Breast epithelium (tissue), 3 donors: ENCODE measurements at regions not wholly inside any gene's neighbourhood (a gene's known extent, or its start where the extent isn't known, plus 50 kb on each side); places are given as distances from the start of the nearest gene placed in this dataset.

Experiments
- POLR2A ChIP-seq: fragments of 450-650 bp; IDR thresholded peaks from one replicate; pipeline ENCODE4 v1.6.1; 2016; ENCODE audit warnings: antibody characterized with exemption, mild to moderate bottlenecking, moderate library complexity
- POLR2AphosphoS5 ChIP-seq, 3 donors: sonication (generic); formaldehyde crosslinking; IDR thresholded peaks; one replicate each; pipeline ENCODE4 v1.6.1; 2017; ENCODE audit warnings: antibody characterized with exemption in 3 of 3
- TF ChIP-seq, protein P1 (sequence below), 3 donors: fragments of 450-650 bp; IDR thresholded peaks; one replicate each; pipeline ENCODE4 v1.5.1; 2016 to 2017; ENCODE audit warnings: antibody characterized with exemption in 3 of 3, mild to moderate bottlenecking in 3 of 3, moderate library complexity in 3 of 3

DNA sequence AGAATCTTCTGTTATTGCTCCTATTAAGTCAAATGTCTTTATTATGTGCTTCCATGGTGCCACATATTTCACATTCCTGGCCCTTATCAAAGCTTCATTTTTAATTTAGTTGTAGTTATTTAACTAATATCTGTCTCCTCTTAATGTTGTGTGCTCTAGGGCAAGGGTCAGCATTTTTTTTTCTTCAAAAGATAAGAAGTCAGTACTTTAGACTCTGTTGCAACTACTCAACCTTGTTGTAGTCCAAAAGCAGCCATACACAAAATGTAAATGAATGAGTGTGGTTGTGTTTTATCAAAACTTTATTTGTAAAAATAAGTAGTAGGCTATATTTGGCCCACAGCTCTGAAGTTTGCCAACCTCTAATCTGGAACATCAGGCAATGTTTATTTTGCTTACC is 394.7 kb upstream of the CBLB start:
- TF ChIP-seq, protein P1, sequence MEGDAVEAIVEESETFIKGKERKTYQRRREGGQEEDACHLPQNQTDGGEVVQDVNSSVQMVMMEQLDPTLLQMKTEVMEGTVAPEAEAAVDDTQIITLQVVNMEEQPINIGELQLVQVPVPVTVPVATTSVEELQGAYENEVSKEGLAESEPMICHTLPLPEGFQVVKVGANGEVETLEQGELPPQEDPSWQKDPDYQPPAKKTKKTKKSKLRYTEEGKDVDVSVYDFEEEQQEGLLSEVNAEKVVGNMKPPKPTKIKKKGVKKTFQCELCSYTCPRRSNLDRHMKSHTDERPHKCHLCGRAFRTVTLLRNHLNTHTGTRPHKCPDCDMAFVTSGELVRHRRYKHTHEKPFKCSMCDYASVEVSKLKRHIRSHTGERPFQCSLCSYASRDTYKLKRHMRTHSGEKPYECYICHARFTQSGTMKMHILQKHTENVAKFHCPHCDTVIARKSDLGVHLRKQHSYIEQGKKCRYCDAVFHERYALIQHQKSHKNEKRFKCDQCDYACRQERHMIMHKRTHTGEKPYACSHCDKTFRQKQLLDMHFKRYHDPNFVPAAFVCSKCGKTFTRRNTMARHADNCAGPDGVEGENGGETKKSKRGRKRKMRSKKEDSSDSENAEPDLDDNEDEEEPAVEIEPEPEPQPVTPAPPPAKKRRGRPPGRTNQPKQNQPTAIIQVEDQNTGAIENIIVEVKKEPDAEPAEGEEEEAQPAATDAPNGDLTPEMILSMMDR (IDR thresholded peaks at IDR 0.05) = no peak
- TF ChIP-seq POLR2AphosphoS5 (IDR thresholded peaks at IDR 0.05) (no peak), POLR2A (no peak)
